ENCODE measurements at regions not wholly inside any gene's neighbourhood (a gene's known extent, or its start where the extent isn't known, plus 50 kb on each side); places are given as distances from the start of the nearest gene placed in this dataset.

DNA sequence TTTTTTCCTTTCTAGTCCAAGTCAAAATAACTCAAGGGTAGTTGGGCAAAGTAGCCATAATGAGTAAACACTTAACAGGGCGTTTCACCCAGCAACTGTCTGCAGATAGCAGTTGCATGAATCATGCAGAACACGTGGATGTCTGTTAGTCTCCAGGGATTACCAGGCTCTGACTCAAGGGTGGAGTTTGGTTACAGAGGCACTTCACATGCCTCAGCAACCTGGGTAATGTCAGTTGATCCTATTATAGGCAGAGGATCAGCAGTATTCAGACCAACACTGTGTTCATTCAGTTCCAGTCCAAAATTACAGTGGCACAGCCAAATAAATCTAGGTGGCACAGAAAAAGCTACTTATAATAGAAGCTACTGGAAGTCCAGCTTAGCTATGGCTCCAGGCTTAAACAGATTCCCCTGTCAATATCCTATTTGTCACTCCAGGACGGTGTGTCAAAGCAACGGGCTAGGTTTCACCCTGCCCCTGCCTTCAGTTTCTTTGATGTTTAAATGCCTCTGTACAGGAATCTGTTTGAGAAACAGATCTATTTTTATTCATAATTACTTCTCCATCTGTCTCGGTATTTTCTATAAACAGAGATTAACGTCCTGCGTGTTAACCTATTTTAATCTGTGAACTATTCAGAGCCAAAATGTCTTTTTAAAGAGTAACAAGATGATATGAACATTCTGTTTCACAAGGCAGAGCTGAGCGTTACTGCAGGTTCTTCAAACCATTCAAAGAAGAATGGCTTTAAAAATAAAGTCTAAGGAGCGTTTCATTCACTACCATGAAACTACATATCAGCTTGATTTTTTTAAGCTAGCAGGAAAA lies 162.6 kb upstream of the AKR1E2 start:
- no peak for DNase-seq (ENCODE audit: low read depth in 3 of 3, low spot score in 1 of 3)

DNA sequence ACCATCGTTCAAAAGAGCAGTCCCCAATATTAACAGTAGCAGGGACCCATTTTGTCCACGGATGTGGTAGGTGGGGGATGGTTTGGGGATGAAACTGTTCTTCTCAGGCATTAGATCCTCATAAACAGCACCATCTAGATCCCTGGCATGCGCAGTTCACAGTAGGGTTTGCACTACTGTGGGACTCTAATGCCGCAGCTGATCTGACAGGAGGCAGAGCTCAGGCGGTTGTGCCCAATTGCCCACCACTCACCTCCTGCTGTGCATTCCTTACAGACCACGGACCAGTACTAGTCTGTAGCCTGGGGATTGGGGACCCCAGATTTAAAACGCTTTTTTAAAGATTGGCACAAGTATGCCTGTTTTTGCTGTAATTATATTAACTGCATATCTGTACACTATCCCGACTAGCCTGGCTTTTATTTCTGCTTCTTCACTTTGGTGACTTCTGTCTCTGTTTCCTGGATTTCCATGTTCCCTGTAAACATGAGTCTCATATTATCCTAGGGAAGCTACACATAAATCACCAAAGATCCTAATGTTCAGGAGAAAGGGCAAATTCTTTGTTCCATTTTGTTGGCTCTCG lies 163.3 kb upstream of the AKR1E2 start:
- no peak for DNase-seq (ENCODE audit: low read depth in 3 of 3, low spot score in 1 of 3)

DNA sequence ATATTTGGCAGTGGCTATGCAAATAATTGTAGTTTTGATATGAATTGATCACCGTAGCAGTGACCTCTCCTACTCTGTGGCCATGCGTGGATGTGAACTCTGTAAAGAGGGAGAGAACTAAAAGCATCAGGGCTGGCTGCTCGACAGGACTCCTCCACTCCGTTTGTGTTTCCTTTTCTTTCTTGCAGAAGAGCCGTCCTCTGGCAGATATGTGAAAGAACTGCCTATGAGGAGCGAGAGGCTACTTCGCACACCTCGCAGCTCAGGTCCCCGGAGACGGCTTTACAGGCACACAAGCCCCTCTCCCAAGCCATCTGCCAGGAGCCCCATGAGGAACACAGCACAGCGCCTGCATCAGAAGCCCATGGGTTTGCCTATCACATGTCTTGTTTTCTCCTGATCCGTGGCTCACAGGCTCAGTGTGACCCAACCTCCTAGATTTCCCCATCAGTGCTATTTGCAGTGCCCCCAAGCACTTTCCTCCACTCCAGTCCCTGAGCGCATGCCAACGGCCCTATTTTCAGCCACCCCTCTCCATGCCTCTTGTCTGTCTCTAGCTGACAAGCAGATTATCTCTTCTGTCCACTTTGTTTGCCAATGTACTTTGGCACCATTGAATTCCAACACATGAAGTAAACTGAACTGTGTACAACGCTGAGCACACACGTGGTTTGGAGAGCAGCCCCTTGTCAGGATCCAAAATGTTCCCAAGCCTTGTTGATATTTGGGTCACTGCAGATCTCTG lies 164.3 kb upstream of the AKR1E2 start:
- no peak for DNase-seq (ENCODE audit: low read depth in 3 of 3, low spot score in 1 of 3)

DNA sequence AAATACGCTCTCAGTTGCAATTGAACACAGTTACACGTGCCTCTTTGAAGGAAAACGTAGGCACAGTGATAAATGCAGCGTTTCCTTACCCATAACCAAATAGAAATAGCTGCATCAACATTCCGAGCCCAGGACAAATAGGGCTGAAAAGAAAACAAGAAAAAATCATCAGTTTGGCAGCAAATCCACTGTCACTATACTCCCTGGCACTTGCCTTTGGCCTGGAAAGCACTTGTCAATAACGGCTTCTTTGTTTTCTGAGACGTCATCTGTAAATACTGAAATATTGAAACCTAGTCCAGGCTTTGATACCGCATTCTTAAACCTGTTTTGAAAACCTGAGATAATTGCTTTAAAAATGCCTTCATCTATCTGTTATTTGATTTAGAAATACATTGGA lies 167.2 kb upstream of the AKR1E2 start:
- DNase-seq (ENCODE audit: low read depth in 3 of 3, low spot score in 1 of 3): no peak

GRCh38 chr10:4656576-4657194 lies 169.3 kb upstream of the AKR1E2 start:
- DNase-seq (ENCODE audit: low read depth in 3 of 3, low spot score in 1 of 3): peak; percentile 0 to 35 (median 11)

- DNase-seq (ENCODE audit: low read depth in 3 of 3, low spot score in 1 of 3): no peak
These were observed 170.1 kb upstream of the AKR1E2 start for GRCh38 chr10:4655879-4656278.

DNA sequence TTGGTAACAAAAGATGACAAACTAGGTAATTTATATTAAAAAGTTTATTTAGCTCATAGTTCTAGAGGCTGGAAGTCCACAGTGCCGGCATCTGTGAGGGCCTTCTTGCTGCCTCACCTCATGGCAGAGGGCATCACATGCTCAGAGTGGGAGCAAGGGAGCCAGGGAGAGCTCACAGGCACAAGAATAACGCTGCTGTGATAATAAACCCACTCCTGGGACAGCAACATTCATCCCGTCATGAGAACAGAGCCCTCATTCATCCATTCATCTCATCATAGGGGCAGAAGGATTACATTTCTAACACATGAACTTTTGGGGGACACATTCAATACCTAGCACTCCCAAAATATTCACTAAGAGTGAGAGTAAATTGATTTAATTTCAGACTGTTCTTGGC lies 170.6 kb upstream of the AKR1E2 start:
- no peak for DNase-seq (ENCODE audit: low read depth in 3 of 3, low spot score in 1 of 3)

GRCh38 chr10:4654496-4654895 lies 171.5 kb upstream of the AKR1E2 start:
- DNase-seq (ENCODE audit: low read depth in 3 of 3, low spot score in 1 of 3): no peak

DNA sequence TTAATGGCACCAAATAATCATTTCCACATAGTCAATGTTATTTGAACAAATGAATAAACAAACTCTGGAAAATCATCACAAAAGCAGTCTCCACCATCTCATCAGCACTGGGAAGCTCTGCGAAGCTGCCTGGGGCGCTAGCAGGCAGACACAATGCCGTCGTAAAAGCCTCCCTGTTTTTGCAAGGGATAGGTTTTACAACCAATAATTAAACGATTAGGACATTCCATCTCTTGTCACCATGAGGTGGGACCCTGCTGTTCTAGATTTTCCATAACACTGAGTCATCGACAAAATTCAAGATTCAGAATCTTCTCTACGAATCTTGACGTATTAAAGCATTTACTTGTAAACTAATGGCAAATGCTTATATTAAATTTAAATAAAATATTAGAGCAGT lies 172.8 kb upstream of the AKR1E2 start:
- DNase-seq (ENCODE audit: low read depth in 3 of 3, low spot score in 1 of 3): no peak

DNA sequence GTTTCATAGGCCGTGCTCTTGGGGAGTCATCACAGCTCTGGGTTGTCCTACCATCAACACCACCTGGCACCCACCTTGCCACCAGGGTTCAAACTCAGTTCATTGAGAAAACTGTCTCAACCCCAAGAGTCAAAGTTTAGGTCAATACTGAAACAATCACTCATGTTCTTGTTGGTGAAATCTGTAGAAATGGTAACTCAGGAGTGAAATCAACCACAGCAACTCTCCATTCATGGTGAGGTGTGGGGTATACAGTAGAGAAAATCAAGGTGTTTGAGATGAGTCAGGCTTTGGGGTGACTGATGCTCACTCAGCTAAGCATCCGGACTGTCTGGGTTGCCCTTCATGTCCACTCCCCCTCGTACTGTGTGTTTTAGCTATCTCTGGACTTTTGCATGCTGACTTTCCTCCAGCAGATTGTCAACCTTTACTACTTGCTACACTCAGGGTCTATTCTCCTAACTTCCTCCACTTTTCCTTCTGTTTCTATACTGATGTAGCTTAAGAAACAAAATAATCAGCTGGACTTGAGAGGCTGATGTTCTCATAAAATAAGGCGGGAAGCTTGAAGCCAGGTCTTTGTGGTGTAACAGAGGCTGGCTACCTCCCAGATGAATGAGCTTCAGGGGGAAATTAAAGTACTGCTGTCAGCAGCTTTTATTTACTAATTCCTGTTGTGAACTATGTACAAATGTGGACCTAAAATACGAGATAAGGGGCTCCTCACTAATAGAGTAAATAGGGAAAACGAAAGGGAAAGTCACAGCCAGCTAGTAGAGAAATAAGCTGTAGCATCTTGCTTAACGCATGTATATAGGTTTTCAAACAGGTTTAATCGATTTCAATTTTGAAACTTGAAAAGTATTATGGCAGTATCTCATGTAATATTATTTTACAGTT lies 173.6 kb upstream of the AKR1E2 start:
- no peak for DNase-seq (ENCODE audit: low read depth in 3 of 3, low spot score in 1 of 3)

GRCh38 chr10:4651404-4652037 lies 174.5 kb upstream of the AKR1E2 start:
- no peak for DNase-seq (ENCODE audit: low read depth in 3 of 3, low spot score in 1 of 3)

DNA sequence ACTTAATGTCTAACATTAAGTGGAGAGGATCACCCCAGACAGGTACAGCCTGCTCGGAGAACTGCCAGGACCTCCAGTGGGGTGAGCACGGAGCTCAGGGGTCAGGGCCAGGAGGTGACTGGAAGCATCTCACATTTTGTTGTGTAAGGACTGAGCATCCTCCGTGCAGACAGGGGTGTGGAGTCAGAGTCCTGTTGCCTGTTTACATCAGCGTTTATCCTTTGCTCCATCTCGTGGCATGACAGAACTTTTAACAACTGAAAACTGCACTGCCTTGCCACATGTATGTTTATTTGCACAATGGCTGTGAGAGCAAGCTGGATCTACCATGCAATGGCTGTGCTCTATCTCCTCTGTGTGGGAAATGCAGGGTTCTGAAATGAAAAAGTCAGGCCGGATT lies 175.4 kb upstream of the AKR1E2 start:
- DNase-seq (ENCODE audit: low read depth in 3 of 3, low spot score in 1 of 3): no peak

DNA sequence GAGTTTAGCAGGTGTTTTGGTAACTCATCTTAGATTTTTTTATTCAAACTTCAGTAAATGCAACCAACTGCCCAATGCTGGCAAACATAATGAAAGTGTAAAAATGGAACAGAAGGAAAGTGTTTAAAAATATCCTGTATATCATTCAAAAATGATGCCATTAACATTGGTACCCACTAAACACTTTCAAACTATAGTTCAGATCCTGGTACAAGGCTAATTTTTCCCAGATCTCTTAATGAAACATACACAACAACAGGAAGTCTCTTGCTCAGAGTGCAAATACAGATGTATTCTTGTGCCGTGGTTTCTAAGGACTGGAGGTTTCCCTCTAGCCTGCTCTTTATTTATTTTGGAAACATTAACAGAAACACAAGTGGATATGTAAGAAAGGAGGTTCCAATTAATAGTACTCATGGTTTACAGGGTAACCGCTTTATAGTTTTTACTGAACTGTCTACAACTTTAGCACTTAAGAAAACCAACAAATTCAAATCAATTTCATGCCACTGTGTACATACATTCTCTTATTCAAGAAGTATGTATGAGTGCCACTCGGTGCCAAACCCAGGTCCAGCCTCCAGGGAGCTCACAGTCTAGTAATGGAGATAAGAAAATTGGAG lies 176.0 kb upstream of the AKR1E2 start:
- DNase-seq (ENCODE audit: low read depth in 3 of 3, low spot score in 1 of 3): no peak

DNA sequence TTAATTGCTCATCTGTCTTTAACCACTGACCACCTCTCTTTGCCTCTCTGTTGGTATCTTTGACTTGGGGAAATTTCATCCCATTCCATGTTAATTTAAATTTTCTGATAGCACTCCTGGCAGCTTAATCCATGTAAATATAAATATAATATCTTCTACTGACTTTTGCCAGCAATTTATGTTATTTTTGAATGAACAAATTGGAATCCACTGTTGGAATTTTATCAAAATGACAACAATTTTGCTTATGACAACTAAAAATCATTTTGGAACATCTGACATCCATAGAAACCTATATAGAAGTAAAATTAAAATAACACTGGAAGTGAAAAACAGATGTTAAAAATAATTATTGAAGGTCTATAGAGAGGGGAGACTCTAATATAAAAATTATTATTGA lies 176.5 kb upstream of the AKR1E2 start:
- DNase-seq (ENCODE audit: low read depth in 3 of 3, low spot score in 1 of 3): no peak

GRCh38 chr10:4648999-4649398 lies 177.0 kb upstream of the AKR1E2 start:
- no peak for DNase-seq (ENCODE audit: low read depth in 3 of 3, low spot score in 1 of 3)

DNA sequence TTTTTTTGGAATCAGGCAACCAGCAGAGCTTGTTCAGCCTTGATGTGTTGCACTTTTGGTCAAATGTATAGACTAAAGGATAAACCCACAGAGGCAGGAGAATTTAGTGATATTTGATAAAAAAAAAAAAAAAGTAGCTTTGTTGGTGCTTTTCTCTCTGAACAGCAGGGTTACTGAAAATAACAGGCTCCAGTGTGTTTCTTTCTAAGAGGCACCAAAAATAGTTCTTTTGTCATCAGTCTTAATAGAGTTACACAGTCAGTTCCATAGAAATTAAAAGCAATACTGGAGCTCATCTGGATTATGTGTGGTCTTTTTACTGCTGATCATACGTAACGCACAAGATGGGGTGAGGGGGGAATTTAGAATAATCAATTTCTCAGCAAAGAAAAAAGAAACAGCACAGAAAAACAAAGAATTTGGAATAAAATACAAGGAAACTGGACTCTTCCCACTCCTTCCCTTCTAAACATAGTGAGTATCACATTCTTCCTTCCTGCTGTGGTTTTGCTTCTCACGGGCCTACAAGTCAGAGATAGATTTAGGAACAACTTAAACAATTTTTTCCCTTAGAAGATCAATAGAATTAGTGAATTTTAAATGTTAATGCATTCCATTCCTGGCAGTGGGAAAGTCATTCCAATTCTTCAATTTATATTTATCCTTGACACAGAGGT lies 178.8 kb upstream of the AKR1E2 start:
- no peak for DNase-seq (ENCODE audit: low read depth in 3 of 3, low spot score in 1 of 3)

DNA sequence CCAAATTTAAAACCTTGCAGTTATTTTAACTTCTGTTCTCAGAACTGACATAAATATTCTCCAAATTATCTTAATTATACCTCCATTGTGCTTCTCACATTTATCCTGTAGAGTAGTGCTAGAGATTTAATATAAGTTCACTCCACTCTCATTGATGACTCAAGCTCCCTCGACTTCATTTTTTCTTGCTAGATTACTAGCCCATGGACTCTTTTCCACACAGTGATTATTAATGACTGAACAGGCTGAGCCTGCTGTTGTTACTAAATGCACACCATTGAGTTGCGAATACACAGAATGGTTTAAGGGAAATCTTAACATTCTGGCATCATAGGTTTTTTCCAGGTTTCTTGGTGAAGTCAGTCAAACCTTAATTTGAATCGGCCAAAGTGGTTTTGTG lies 179.5 kb upstream of the AKR1E2 start:
- no peak for DNase-seq (ENCODE audit: low read depth in 3 of 3, low spot score in 1 of 3)

- no peak for DNase-seq (ENCODE audit: low read depth in 3 of 3, low spot score in 1 of 3)
These were observed 180.2 kb upstream of the AKR1E2 start for GRCh38 chr10:4645836-4646235.

- DNase-seq (ENCODE audit: low read depth in 3 of 3, low spot score in 1 of 3): no peak
These were observed 182.5 kb upstream of the AKR1E2 start for GRCh38 chr10:4643471-4643870.

Data from stimulated activated CD4-positive, alpha-beta T cell treated with anti-CD3 and anti-CD28 coated beads, TNF-alpha, amount 100 ng/mL, for 1 hour (primary cell).